OCI-LY7 (cell line): ENCODE measurements at regions not wholly inside any gene's neighbourhood (a gene's known extent, or its start where the extent isn't known, plus 50 kb on each side); places are given as distances from the start of the nearest gene placed in this dataset.

ENCODE experiments used
- BruUV-seq: library from RNA; stranded (reverse); fragments of 400-500 nt; replicated peaks from 2 replicates; lab custom pipeline; 2021; lab: Mats Ljungman, UMichigan
- CTCF ChIA-PET: fragments of 300-600 bp; sonication (Branson Sonifier 250); formaldehyde crosslinking; loops from one replicate; lab custom pipeline; 2022; ENCODE audit warnings: antibody characterized with exemption; ENCODE audit not compliant: unreplicated experiment; lab: Charles Lee
- POLR2A ChIA-PET: fragments of 300-600 bp; sonication (Branson Sonifier 250); formaldehyde crosslinking; loops from one replicate; lab custom pipeline; 2022; ENCODE audit warnings: antibody characterized with exemption; lab: Charles Lee
- DNase-seq: peaks from one replicate; pipeline ENCODE4 v3.0.0-alpha.2; 2015; ENCODE audit warnings: low spot score
- H2AFZ ChIP-seq: fragments of 200-600 bp; sonication (generic), shearing (Covaris generic); 2 replicates; pipeline ENCODE4 v1.6.1; 2014; ENCODE audit warnings: mild to moderate bottlenecking, antibody characterized with exemption, low read length, moderate library complexity
- H3K27ac ChIP-seq: fragments of 200-600 bp; sonication (generic); 2 replicates; pipeline ENCODE4 v1.5.1; 2014; ENCODE audit warnings: mixed run types, low read depth, mild to moderate bottlenecking, moderate library complexity, low read length, inconsistent platforms; ENCODE audit not compliant: poor library complexity, severe bottlenecking
- H3K36me3 ChIP-seq: fragments of 200-600 bp; sonication (generic); 2 replicates; pipeline ENCODE4 v1.6.1; 2014; ENCODE audit warnings: mild to moderate bottlenecking, antibody characterized with exemption, low read length, moderate library complexity, mixed read lengths; ENCODE audit not compliant: insufficient read depth
- H3K4me1 ChIP-seq: fragments of 200-600 bp; sonication (generic); 2 replicates; pipeline ENCODE4 v1.5.1; 2014; ENCODE audit warnings: mild to moderate bottlenecking, low read length; ENCODE audit not compliant: insufficient read depth, poor library complexity, severe bottlenecking
- H3K4me2 ChIP-seq: fragments of 200-600 bp; sonication (generic); 2 replicates; pipeline ENCODE4 v1.6.1; 2014; ENCODE audit warnings: mild to moderate bottlenecking, low read length
- H3K4me3 ChIP-seq: fragments of 200-600 bp; sonication (generic); 2 replicates; pipeline ENCODE4 v1.5.1; 2014; ENCODE audit warnings: mild to moderate bottlenecking, low read depth, low read length; ENCODE audit not compliant: poor library complexity, severe bottlenecking
- H3K79me2 ChIP-seq: fragments of 200-600 bp; sonication (generic); 2 replicates; pipeline ENCODE4 v1.6.1; 2016; ENCODE audit warnings: low read depth, mild to moderate bottlenecking, low read length, moderate library complexity, mixed read lengths; ENCODE audit not compliant: insufficient read depth
- H3K9me2 ChIP-seq: fragments of 200-600 bp; sonication (generic); 2 replicates; pipeline ENCODE4 v1.6.1; 2016; ENCODE audit warnings: mild to moderate bottlenecking, low read length, mixed read lengths; ENCODE audit not compliant: insufficient read depth
- H3K9me3 ChIP-seq: fragments of 200-600 bp; sonication (generic); 2 replicates; pipeline ENCODE4 v1.6.1; 2014; ENCODE audit warnings: mild to moderate bottlenecking, mixed run types, low read length, mixed read lengths
- H4K20me1 ChIP-seq: fragments of 200-600 bp; sonication (generic); 2 replicates; pipeline ENCODE4 v1.6.1; 2014; ENCODE audit warnings: mild to moderate bottlenecking, antibody characterized with exemption, low read length, moderate library complexity, mixed read lengths; ENCODE audit not compliant: insufficient read depth
- CTCF ChIP-seq: fragments of 200-600 bp; sonication (generic); conservative IDR thresholded peaks from 2 replicates; pipeline ENCODE4 v1.5.1; 2014; ENCODE audit warnings: mild to moderate bottlenecking, antibody characterized with exemption, low read length, moderate library complexity, mixed read lengths
- EZH2phosphoT487 ChIP-seq: fragments of 200-600 bp; sonication (generic); IDR thresholded peaks from 2 replicates; pipeline ENCODE4 v1.6.1; 2018; ENCODE audit warnings: low read depth, borderline replicate concordance, mild to moderate bottlenecking, mixed run types, antibody characterized with exemption, low read length, moderate library complexity, mixed read lengths
- intact Hi-C: fragments of 100-400 bp; cut with micrococcal nuclease; formaldehyde crosslinking; loops from one replicate; pipeline ENCODE4 v1.10.0; 2022; ENCODE audit not compliant: unreplicated experiment

DNA sequence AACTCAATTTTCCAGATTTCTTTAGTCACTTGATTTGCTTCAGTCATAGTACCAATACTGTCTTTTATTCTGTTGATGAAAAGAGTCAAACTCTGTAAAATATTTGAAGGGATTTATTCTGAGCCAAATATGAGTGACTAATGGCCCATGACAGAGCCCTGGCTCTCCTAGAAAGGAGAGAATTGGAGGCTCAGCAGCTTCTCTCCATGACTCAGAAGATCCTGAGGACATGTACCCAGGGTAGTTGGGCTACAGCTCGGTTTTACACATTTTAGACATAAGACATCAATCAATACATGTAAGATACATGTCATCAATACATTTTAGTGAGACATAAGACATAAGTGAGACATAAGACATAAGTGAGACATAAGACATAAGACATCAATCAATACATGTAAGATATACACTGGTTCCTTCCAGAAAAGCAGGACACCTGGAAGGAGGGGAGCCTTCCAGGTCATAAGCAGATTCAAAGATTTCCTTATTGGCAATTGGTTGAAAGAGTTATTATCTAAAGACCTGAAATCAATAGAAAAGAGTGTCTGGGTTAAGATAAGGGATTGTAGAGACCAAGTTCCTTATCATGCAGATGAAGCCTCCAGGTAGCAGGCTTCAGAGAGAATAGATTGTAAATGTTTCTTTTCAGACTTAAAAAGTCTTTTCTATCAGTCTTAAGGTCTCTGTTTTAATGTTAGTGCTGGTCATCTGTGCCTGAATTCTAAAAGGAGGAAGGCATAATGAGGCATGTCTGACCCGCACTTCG lies 179.8 kb upstream of the RFC3 start:
- no peaks in the 10 kb centered on the region for H3K36me3 ChIP-seq
- H3K4me3 ChIP-seq = no peak overlapping the region
- H3K27ac ChIP-seq = no peak overlapping the region
- no peak overlapping the region for H3K4me2 ChIP-seq
- intact Hi-C loops = no loop called here
- TF ChIP-seq CTCF = no peak
- TF ChIP-seq EZH2phosphoT487 = no peak
- CTCF ChIA-PET = no interaction called here
- no peak overlapping the region for H2AFZ ChIP-seq
- no peaks in the 10 kb centered on the region for H4K20me1 ChIP-seq
- no peak for DNase-seq
- POLR2A ChIA-PET = interaction anchor here (0.6 to 1.5 kb wide), 3 partner anchors 9 to 183 kb away, joined by 3 to 4 read pairs (median 3); no protein-coding TSS in a partner anchor
- peaks cover 17% of the 10 kb centered on the region for H3K4me1 ChIP-seq
- no peaks in the 10 kb centered on the region for H3K9me3 ChIP-seq
- BruUV-seq = no TSS peak
- H3K9me2 ChIP-seq = no peaks in the 10 kb centered on the region
- no peaks in the 10 kb centered on the region for H3K79me2 ChIP-seq

GRCh38 chr13:33639158-33639557 lies 178.8 kb upstream of the RFC3 start:
- Histone ChIP-seq H2AFZ (peak overlapping the region; percentile 24; the same call in 1 of the 2 replicates), H3K27ac (no peak overlapping the region), H4K20me1 (no peaks in the 10 kb centered on the region), H3K9me3 (no peaks in the 10 kb centered on the region), H3K36me3 (no peaks in the 10 kb centered on the region), H3K79me2 (no peaks in the 10 kb centered on the region), H3K9me2 (no peaks in the 10 kb centered on the region), H3K4me3 (no peak overlapping the region), H3K4me2 (no peak overlapping the region), H3K4me1 (peaks cover 17% of the 10 kb centered on the region)
- ChIA-PET POLR2A (no interaction called here), CTCF (no interaction called here)
- DNase-seq = no peak
- BruUV-seq = no TSS peak
- intact Hi-C loops = no loop called here
- TF ChIP-seq EZH2phosphoT487 (no peak), CTCF (no peak)

DNA sequence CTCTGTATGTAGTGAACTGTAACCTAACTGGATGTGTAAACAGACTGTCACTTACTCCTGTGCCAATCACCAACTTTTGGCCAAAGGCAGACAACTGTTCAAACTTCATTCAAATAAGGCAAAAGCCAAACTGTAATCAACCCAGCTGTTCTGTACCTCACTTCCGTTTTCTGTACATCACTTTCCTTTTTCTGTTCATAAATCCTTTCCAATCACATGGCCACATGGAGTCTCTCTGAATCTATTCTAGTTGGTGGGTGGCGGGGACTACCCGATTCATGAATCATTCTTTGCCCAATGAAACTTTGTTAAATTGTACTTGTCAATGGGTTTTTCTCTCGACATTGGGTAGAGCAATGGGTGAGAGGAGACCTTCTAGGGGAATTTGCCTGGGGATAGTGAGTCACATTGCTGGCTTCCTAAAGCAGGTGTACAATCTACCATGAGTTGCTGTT lies 178.3 kb upstream of the RFC3 start:
- Histone ChIP-seq H4K20me1 (no peaks in the 10 kb centered on the region), H3K4me2 (no peak overlapping the region), H3K79me2 (no peaks in the 10 kb centered on the region), H3K36me3 (no peaks in the 10 kb centered on the region), H3K4me3 (no peak overlapping the region), H2AFZ (peak overlapping the region; percentile 24), H3K9me3 (no peaks in the 10 kb centered on the region), H3K4me1 (peaks cover 17% of the 10 kb centered on the region), H3K9me2 (no peaks in the 10 kb centered on the region), H3K27ac (no peak overlapping the region)
- peak; percentile 25 for DNase-seq
- BruUV-seq = no TSS peak
- TF ChIP-seq EZH2phosphoT487 = no peak
- no peak for TF ChIP-seq CTCF
- ChIA-PET CTCF (no interaction called here), POLR2A (interaction anchor here (1.1 kb wide), 1 partner anchor 12 kb away, joined by 3 read pairs; no protein-coding TSS in a partner anchor)
- intact Hi-C loops = no loop called here
